ENCODE measurements at regions not wholly inside any gene's neighbourhood (a gene's known extent, or its start where the extent isn't known, plus 50 kb on each side); places are given as distances from the start of the nearest gene placed in this dataset.
A peak's percentile ranks its signal among the peaks of the same experiment; 100 is the strongest.

DNA sequence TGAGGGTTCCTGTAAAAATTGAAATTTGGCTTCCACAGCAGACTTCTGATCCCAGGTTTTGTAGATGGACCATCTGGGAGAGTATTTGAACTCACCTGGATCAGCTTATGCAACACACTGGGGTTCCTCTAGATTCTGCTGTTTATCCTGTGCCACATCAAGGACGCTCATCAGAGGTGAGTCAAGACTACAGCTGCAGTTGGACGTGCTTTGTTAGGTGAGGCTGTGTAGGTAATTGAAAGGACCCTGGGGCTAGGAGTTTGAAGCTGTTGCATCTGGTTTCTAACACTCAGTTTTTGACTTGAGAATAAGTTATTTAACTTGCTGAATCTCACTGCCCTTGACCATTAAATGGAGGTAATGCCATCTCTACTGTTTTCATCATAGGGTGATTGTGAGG, 394.2 kb downstream of the EDEM1 start:
- no peaks in the 10 kb centered on the region for H3K36me3 ChIP-seq (ENCODE audit: control insufficient read depth in 2 of 3, insufficient read depth in 3 of 3, low read length in 3 of 3)
- intact Hi-C loops (cut with DNase I) = no loop called here
- no peak overlapping the region for H3K27ac ChIP-seq (ENCODE audit: low read depth in 2 of 2, low read length in 2 of 2)
- H3K27me3 ChIP-seq (ENCODE audit: control insufficient read depth, insufficient read depth, low read length) = no peaks in the 10 kb centered on the region
- no peak overlapping the region for H3K9ac ChIP-seq (ENCODE audit: low read length in 3 of 3)
- no peaks in the 10 kb centered on the region for H3K4me1 ChIP-seq (ENCODE audit: control insufficient read depth in 2 of 3, insufficient read depth in 2 of 3, low read depth in 1 of 3, low read length in 3 of 3)
- FAIRE-seq (no peak), DNase-seq (no peak)
- TF ChIP-seq, protein P1, sequence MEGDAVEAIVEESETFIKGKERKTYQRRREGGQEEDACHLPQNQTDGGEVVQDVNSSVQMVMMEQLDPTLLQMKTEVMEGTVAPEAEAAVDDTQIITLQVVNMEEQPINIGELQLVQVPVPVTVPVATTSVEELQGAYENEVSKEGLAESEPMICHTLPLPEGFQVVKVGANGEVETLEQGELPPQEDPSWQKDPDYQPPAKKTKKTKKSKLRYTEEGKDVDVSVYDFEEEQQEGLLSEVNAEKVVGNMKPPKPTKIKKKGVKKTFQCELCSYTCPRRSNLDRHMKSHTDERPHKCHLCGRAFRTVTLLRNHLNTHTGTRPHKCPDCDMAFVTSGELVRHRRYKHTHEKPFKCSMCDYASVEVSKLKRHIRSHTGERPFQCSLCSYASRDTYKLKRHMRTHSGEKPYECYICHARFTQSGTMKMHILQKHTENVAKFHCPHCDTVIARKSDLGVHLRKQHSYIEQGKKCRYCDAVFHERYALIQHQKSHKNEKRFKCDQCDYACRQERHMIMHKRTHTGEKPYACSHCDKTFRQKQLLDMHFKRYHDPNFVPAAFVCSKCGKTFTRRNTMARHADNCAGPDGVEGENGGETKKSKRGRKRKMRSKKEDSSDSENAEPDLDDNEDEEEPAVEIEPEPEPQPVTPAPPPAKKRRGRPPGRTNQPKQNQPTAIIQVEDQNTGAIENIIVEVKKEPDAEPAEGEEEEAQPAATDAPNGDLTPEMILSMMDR (IDR thresholded peaks at IDR 0.05; ENCODE audit: borderline replicate concordance, extremely low read depth, insufficient read depth) = no peak
- no peak overlapping the region for H3K4me3 ChIP-seq (ENCODE audit: low read length in 3 of 3)
- H3K9me3 ChIP-seq (ENCODE audit: control insufficient read depth in 2 of 3, insufficient read depth in 1 of 3, low read length in 3 of 3) = no peaks in the 10 kb centered on the region

- no peaks in the 10 kb centered on the region for H3K4me1 ChIP-seq (ENCODE audit: control insufficient read depth in 2 of 3, insufficient read depth in 2 of 3, low read depth in 1 of 3, low read length in 3 of 3)
- H3K27ac ChIP-seq (ENCODE audit: low read depth in 2 of 2, low read length in 2 of 2) = no peak overlapping the region
- peak in 1 of 5 donors; percentile 7 for DNase-seq
- H3K36me3 ChIP-seq (ENCODE audit: control insufficient read depth in 2 of 3, insufficient read depth in 3 of 3, low read length in 3 of 3) = no peaks in the 10 kb centered on the region
- intact Hi-C loops (cut with DNase I) = no loop called here
- H3K27me3 ChIP-seq (ENCODE audit: control insufficient read depth, insufficient read depth, low read length) = no peaks in the 10 kb centered on the region
- no peak overlapping the region for H3K4me3 ChIP-seq (ENCODE audit: low read length in 3 of 3)
- TF ChIP-seq, protein P1 (IDR thresholded peaks at IDR 0.05; ENCODE audit: borderline replicate concordance, extremely low read depth, insufficient read depth) = no peak
- no peak overlapping the region for H3K9ac ChIP-seq (ENCODE audit: low read length in 3 of 3)
- FAIRE-seq = no peak
- H3K9me3 ChIP-seq (ENCODE audit: control insufficient read depth in 2 of 3, insufficient read depth in 1 of 3, low read length in 3 of 3) = no peaks in the 10 kb centered on the region
Observed at GRCh38 chr3:5583920-5584319, 396.4 kb downstream of the EDEM1 start.

- intact Hi-C loops (cut with DNase I) = no loop called here
- FAIRE-seq = no peak
Observed at GRCh38 chr3:5585085-5585484, 397.6 kb downstream of the EDEM1 start.

More at GRCh38 chr3:5585085-5585484, 397.6 kb downstream of the EDEM1 start:
- DNase-seq = no peak
- Histone ChIP-seq H3K9me3 (ENCODE audit: control insufficient read depth in 2 of 3, insufficient read depth in 1 of 3, low read length in 3 of 3) (no peaks in the 10 kb centered on the region), H3K27ac (ENCODE audit: low read depth in 2 of 2, low read length in 2 of 2) (no peak overlapping the region), H3K4me1 (ENCODE audit: control insufficient read depth in 2 of 3, insufficient read depth in 2 of 3, low read depth in 1 of 3, low read length in 3 of 3) (no peaks in the 10 kb centered on the region), H3K9ac (ENCODE audit: low read length in 3 of 3) (no peak overlapping the region), H3K36me3 (ENCODE audit: control insufficient read depth in 2 of 3, insufficient read depth in 3 of 3, low read length in 3 of 3) (no peaks in the 10 kb centered on the region), H3K27me3 (ENCODE audit: control insufficient read depth, insufficient read depth, low read length) (no peaks in the 10 kb centered on the region), H3K4me3 (ENCODE audit: low read length in 3 of 3) (no peak overlapping the region)
- TF ChIP-seq, protein P1 (IDR thresholded peaks at IDR 0.05; ENCODE audit: borderline replicate concordance, extremely low read depth, insufficient read depth) = no peak

All from kidney (tissue), 13 donors.